Stomach (tissue), 4 donors: ENCODE measurements at regions not wholly inside any gene's neighbourhood (a gene's known extent, or its start where the extent isn't known, plus 50 kb on each side); places are given as distances from the start of the nearest gene placed in this dataset.

Experiments
- EP300 ChIP-seq: sonication (generic); formaldehyde crosslinking; IDR thresholded peaks from one replicate; pipeline ENCODE4 v1.6.1; 2017; ENCODE audit warnings: antibody characterized with exemption
- POLR2A ChIP-seq, 4 donors: fragments of 450-650 bp; IDR thresholded peaks; one replicate each; pipeline ENCODE4 v1.6.1; 2016; ENCODE audit warnings: antibody characterized with exemption in 4 of 4, control low read depth in 2 of 4, mild to moderate bottlenecking in 1 of 4, moderate library complexity in 1 of 4
- POLR2AphosphoS5 ChIP-seq, 3 donors: sonication (generic); formaldehyde crosslinking; IDR thresholded peaks; one replicate each; pipeline ENCODE4 v1.6.1; 2016; ENCODE audit warnings: antibody characterized with exemption in 3 of 3
- TF ChIP-seq, protein P1 (sequence below), 7 experiments: fragments of 450-650 bp in 4 of 7; fragments of 200-600 bp in 3 of 7; sonication (generic) in 3 of 7; IDR thresholded peaks; one replicate each; pipeline ENCODE4 v1.5.1; 2016 to 2019; ENCODE audit warnings: antibody characterized with exemption in 7 of 7, control low read depth in 2 of 7, mild to moderate bottlenecking in 1 of 7

DNA sequence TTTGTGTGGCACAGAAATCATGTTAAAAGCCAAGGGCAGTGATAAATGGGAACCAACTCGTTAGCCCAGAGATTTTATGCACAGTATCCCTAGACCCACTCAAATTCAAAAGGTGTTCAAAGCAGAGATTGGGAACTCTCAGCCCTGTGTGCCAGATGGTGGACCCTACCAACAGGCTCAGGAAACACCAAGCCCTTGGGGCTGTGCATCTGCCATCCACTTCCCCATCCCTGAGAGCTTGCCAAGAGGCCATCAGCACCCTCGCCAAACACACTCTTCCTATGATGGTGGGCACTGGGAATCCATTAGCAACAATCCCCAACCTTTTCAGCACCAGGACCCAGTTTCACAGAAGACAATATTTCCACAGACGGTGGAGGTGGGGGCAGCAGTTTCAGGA is 194.2 kb upstream of the NFIA start:
- TF ChIP-seq POLR2A (IDR thresholded peaks at IDR 0.05), result no peak
- TF ChIP-seq, protein P1, sequence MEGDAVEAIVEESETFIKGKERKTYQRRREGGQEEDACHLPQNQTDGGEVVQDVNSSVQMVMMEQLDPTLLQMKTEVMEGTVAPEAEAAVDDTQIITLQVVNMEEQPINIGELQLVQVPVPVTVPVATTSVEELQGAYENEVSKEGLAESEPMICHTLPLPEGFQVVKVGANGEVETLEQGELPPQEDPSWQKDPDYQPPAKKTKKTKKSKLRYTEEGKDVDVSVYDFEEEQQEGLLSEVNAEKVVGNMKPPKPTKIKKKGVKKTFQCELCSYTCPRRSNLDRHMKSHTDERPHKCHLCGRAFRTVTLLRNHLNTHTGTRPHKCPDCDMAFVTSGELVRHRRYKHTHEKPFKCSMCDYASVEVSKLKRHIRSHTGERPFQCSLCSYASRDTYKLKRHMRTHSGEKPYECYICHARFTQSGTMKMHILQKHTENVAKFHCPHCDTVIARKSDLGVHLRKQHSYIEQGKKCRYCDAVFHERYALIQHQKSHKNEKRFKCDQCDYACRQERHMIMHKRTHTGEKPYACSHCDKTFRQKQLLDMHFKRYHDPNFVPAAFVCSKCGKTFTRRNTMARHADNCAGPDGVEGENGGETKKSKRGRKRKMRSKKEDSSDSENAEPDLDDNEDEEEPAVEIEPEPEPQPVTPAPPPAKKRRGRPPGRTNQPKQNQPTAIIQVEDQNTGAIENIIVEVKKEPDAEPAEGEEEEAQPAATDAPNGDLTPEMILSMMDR (IDR thresholded peaks at IDR 0.05), result no peak
- no peak for TF ChIP-seq POLR2AphosphoS5 (IDR thresholded peaks at IDR 0.05)
- no peak for TF ChIP-seq EP300
